ENCODE measurements at regions not wholly inside any gene's neighbourhood (a gene's known extent, or its start where the extent isn't known, plus 50 kb on each side); places are given as distances from the start of the nearest gene placed in this dataset.

DNA sequence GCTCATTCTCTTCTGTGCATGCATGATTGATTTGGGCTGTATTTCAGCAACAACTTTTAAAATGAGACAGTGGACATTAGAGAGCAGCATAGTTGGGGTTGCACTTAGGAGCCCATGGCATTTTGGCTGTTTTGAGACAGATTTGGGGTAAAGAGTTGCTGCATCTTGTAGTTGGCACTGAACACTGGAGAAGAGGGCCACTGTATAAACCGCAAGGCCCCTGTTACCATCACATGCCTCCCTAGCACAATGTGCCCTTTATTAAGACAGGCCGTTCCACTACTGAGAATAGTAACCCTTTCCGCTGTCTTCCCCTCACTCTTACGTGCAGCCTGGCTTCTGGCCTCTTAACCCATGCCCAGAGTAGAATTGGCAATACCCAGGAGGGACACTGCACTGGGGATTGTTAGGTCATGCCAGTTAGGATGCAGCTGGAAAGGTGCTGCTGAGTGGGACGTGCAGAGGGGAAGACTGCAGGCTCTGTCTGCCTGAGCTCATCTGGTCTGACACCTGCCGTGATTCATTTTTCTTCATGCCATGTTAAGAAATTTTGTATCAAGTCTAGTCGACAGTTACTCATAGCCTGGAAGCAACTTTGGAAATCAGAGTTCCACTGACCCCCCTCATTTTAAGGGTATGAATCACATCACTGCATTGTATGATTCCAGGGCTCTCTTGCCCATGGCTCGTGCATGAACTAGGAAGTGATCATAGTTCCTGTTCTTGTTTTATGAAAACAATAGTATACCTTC lies 146.9 kb upstream of the DMRT1 start:
- Histone ChIP-seq H3K9ac (ENCODE audit: low read depth in 2 of 2, low read length in 2 of 2) (peak overlapping the region in 1 of 2 donors; percentile 3), H3K4me1 (no peaks in the 10 kb centered on the region), H3K27ac (peak overlapping the region; percentile 59), H3K4me3 (no peak overlapping the region), H3K27me3 (no peaks in the 10 kb centered on the region), H3K9me3 (no peaks in the 10 kb centered on the region), H3K36me3 (no peaks in the 10 kb centered on the region)
- intact Hi-C loops (cut with DNase I): no loop called here
- DNase-seq: no peak
- TF ChIP-seq, protein P1, sequence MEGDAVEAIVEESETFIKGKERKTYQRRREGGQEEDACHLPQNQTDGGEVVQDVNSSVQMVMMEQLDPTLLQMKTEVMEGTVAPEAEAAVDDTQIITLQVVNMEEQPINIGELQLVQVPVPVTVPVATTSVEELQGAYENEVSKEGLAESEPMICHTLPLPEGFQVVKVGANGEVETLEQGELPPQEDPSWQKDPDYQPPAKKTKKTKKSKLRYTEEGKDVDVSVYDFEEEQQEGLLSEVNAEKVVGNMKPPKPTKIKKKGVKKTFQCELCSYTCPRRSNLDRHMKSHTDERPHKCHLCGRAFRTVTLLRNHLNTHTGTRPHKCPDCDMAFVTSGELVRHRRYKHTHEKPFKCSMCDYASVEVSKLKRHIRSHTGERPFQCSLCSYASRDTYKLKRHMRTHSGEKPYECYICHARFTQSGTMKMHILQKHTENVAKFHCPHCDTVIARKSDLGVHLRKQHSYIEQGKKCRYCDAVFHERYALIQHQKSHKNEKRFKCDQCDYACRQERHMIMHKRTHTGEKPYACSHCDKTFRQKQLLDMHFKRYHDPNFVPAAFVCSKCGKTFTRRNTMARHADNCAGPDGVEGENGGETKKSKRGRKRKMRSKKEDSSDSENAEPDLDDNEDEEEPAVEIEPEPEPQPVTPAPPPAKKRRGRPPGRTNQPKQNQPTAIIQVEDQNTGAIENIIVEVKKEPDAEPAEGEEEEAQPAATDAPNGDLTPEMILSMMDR (IDR thresholded peaks at IDR 0.05): no peak

DNA sequence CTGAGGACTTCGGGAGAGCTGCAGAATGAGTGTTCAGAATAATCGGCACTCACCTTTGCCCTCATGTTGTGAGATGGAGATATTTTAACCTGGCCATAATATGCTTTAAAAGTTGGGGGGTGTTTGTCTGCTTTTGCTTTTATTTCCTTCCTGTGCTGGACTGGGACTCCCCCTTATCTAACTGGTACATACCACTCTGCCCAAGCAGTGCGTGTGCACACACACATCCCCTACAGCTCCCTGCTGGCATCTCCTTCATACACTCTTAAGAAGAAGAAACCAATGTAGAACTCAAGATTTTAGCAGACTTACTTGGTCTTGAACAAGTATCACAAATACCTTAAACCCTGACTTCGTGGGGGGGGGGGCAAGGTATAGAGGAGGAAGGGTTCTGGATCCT lies 146.2 kb upstream of the DMRT1 start:
- Histone ChIP-seq H3K36me3 (no peaks in the 10 kb centered on the region), H3K27ac (peak overlapping the region; percentile 59), H3K9me3 (no peaks in the 10 kb centered on the region), H3K27me3 (no peaks in the 10 kb centered on the region), H3K9ac (ENCODE audit: low read depth in 2 of 2, low read length in 2 of 2) (no peak overlapping the region), H3K4me3 (no peak overlapping the region), H3K4me1 (no peaks in the 10 kb centered on the region)
- DNase-seq: no peak
- intact Hi-C loops (cut with DNase I): no loop called here
- TF ChIP-seq, protein P1 (IDR thresholded peaks at IDR 0.05): no peak

DNA sequence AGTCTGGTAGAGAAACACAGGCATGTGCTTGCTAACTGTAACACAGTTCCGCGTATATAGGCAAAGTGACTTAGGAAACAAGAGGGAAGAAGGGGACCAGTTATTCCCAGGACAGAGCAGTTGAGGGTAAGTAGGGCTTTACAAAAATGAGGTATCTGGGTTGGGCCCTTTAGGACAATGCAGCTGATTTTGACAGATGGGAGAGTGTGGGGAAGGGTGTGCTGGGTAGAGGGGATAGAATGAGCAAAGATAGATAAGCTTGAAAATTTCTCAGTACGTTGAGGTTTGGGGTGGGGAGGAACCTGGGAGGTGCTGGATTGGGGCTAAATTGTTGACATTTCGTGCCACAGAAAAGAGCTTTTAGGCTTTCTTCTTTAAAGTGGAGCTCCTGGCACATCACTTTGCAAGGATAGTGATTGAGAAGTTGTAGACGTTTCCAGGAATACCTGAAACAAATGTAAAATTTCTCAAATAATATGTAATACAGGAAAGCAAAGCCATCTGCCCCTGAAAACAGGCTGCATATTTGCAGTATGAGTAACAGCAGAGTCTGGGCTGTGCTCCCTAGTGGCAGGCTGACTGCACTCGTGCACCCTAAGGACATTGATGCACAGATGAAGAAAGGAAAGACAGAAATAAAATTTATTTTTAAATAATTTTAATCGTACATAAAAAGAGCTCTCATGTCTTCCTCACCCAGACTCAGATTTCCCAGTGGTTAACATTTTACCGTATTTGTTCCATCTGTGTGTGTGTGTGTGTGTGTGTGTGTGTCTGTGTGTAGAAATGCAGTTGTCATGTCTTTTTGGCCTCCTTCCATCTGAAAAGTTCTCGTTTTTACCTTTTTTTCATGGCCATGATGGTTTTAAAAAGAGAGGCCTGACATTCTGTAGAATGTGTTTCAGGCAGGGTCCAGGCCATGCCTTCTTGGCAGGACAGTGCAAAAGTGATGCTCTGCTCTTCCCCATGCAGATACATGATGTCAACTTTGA lies 144.9 kb upstream of the DMRT1 start:
- Histone ChIP-seq H3K9ac (ENCODE audit: low read depth in 2 of 2, low read length in 2 of 2) (no peak overlapping the region), H3K4me3 (no peak overlapping the region), H3K36me3 (no peaks in the 10 kb centered on the region), H3K9me3 (no peaks in the 10 kb centered on the region), H3K4me1 (no peaks in the 10 kb centered on the region), H3K27me3 (no peaks in the 10 kb centered on the region), H3K27ac (no peak overlapping the region)
- DNase-seq: no peak
- intact Hi-C loops (cut with DNase I): no loop called here
- TF ChIP-seq, protein P1 (IDR thresholded peaks at IDR 0.05): no peak

GRCh38 chr9:698276-698675 lies 143.2 kb upstream of the DMRT1 start:
- TF ChIP-seq, protein P1 (IDR thresholded peaks at IDR 0.05): no peak
- no peaks in the 10 kb centered on the region for H3K27me3 ChIP-seq
- H3K9me3 ChIP-seq: no peaks in the 10 kb centered on the region
- no peaks in the 10 kb centered on the region for H3K4me1 ChIP-seq
- intact Hi-C loops (cut with DNase I): no loop called here
- no peak overlapping the region for H3K27ac ChIP-seq
- no peaks in the 10 kb centered on the region for H3K36me3 ChIP-seq
- no peak overlapping the region for H3K9ac ChIP-seq (ENCODE audit: low read depth in 2 of 2, low read length in 2 of 2)
- no peak for DNase-seq
- H3K4me3 ChIP-seq: no peak overlapping the region

- Histone ChIP-seq H3K4me3 (no peak overlapping the region), H3K4me1 (no peaks in the 10 kb centered on the region), H3K9ac (ENCODE audit: low read depth in 2 of 2, low read length in 2 of 2) (no peak overlapping the region), H3K27ac (no peak overlapping the region), H3K9me3 (no peaks in the 10 kb centered on the region), H3K36me3 (no peaks in the 10 kb centered on the region), H3K27me3 (no peaks in the 10 kb centered on the region)
- intact Hi-C loops (cut with DNase I): no loop called here
- TF ChIP-seq, protein P1 (IDR thresholded peaks at IDR 0.05): no peak
- DNase-seq: no peak
These were observed 142.5 kb upstream of the DMRT1 start for GRCh38 chr9:698954-699353.

All from colonic mucosa (tissue), 4 donors.